GM12891 (cell line): ENCODE measurements at regions not wholly inside any gene's neighbourhood (a gene's known extent, or its start where the extent isn't known, plus 50 kb on each side); places are given as distances from the start of the nearest gene placed in this dataset.

Experiments used
- POLR2A ChIP-seq: IDR thresholded peaks from 2 replicates; pipeline ENCODE4 v1.6.1; 2011; ENCODE audit warnings: low read depth, low read length, control low read depth
- POLR2AphosphoS5 ChIP-seq: IDR thresholded peaks from 2 replicates; pipeline ENCODE4 v1.6.1; 2011; ENCODE audit warnings: low read depth, low read length, control low read depth
- SPI1 ChIP-seq: IDR thresholded peaks from 2 replicates; pipeline ENCODE4 v1.6.1; 2011; ENCODE audit warnings: low read depth, low read length, control low read depth

DNA sequence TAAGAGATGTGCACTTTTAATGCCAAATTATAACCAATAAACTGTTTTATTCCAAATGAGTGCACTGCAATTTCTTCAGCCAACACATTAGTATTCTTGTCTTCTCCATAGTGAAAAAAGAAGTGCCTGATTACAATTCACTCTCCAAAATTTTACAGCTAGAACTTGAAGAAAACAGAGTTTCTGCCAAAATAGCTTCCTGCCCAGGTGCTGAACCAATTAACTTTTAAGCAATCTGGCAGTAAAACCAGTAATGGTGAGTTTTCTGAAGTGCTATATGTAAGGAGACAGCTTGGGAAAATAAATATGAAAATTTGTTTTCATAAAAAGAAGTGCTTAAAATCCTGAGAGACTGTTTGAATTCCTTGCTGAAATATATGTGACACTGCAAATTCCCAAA, 266.0 kb upstream of the NT5E start:
- TF ChIP-seq POLR2AphosphoS5 (no peak), SPI1 (no peak), POLR2A (no peak)
